Bronchial epithelial cell (primary cell): ENCODE measurements at regions not wholly inside any gene's neighbourhood (a gene's known extent, or its start where the extent isn't known, plus 50 kb on each side); places are given as distances from the start of the nearest gene placed in this dataset.

Experiments
- DNase-seq: peaks from one replicate; pipeline ENCODE4 v3.0.0-alpha.2; 2010; ENCODE audit warnings: low read depth
- FAIRE-seq: peaks from 2 replicates; lab custom pipeline; 2011; peaks lifted over from hg19 to GRCh38; lab: Jason Lieb, UNC
- H3K27me3 ChIP-seq: 2 replicates; pipeline ENCODE4 v1.5.1; 2011; ENCODE audit warnings: low read length; ENCODE audit not compliant: control insufficient read depth, insufficient read depth
- H3K36me3 ChIP-seq: 2 replicates; pipeline ENCODE4 v1.5.1; 2011; ENCODE audit warnings: low read length; ENCODE audit not compliant: control insufficient read depth, insufficient read depth
- H3K4me3 ChIP-seq: 2 replicates; pipeline ENCODE4 v1.5.1; 2011; ENCODE audit warnings: mild to moderate bottlenecking, low read depth, low read length, control low read depth
- CTCF ChIP-seq: IDR thresholded peaks from 2 replicates; pipeline ENCODE4 v1.5.1; 2011; ENCODE audit warnings: mild to moderate bottlenecking, moderate library complexity, low read length, control low read depth, inconsistent platforms; ENCODE audit not compliant: insufficient read depth, severe bottlenecking

GRCh38 chrX:127782904-127783303 lies 269.3 kb downstream of the ACTRT1 start:
- TF ChIP-seq CTCF: no peak
- Histone ChIP-seq H3K36me3 (no peaks in the 10 kb centered on the region), H3K4me3 (no peak overlapping the region), H3K27me3 (no peaks in the 10 kb centered on the region)
- no peak for DNase-seq
- FAIRE-seq: no peak

- H3K4me3 ChIP-seq: no peak overlapping the region
- H3K27me3 ChIP-seq: no peaks in the 10 kb centered on the region
- no peak for TF ChIP-seq CTCF
- DNase-seq (no peak), FAIRE-seq (no peak)
- H3K36me3 ChIP-seq: no peaks in the 10 kb centered on the region
Observed at GRCh38 chrX:127764674-127765073, 287.5 kb downstream of the ACTRT1 start.

GRCh38 chrX:127762663-127763062 lies 289.5 kb downstream of the ACTRT1 start:
- TF ChIP-seq CTCF: no peak
- DNase-seq: no peak

GRCh38 chrX:127732709-127733108 lies 319.5 kb downstream of the ACTRT1 start:
- FAIRE-seq (no peak), DNase-seq (no peak)
- Histone ChIP-seq H3K36me3 (no peaks in the 10 kb centered on the region), H3K4me3 (no peak overlapping the region), H3K27me3 (no peaks in the 10 kb centered on the region)
- no peak for TF ChIP-seq CTCF

More at GRCh38 chrX:127762663-127763062, 289.5 kb downstream of the ACTRT1 start:
- no peaks in the 10 kb centered on the region for H3K27me3 ChIP-seq
- FAIRE-seq: no peak
- H3K4me3 ChIP-seq: no peak overlapping the region
- H3K36me3 ChIP-seq: no peaks in the 10 kb centered on the region

- DNase-seq: no peak
- H3K27me3 ChIP-seq: no peaks in the 10 kb centered on the region
- H3K4me3 ChIP-seq: no peak overlapping the region
- FAIRE-seq: no peak
- no peak for TF ChIP-seq CTCF
- no peaks in the 10 kb centered on the region for H3K36me3 ChIP-seq
Observed at GRCh38 chrX:127726227-127726626, 326.0 kb downstream of the ACTRT1 start.

GRCh38 chrX:127708155-127708554 lies 344.0 kb downstream of the ACTRT1 start:
- TF ChIP-seq CTCF: no peak
- FAIRE-seq: no peak
- Histone ChIP-seq H3K27me3 (no peaks in the 10 kb centered on the region), H3K36me3 (no peaks in the 10 kb centered on the region), H3K4me3 (no peak overlapping the region)
- DNase-seq: peak; percentile 29
